ENCODE measurements at regions not wholly inside any gene's neighbourhood (a gene's known extent, or its start where the extent isn't known, plus 50 kb on each side); places are given as distances from the start of the nearest gene placed in this dataset.

DNA sequence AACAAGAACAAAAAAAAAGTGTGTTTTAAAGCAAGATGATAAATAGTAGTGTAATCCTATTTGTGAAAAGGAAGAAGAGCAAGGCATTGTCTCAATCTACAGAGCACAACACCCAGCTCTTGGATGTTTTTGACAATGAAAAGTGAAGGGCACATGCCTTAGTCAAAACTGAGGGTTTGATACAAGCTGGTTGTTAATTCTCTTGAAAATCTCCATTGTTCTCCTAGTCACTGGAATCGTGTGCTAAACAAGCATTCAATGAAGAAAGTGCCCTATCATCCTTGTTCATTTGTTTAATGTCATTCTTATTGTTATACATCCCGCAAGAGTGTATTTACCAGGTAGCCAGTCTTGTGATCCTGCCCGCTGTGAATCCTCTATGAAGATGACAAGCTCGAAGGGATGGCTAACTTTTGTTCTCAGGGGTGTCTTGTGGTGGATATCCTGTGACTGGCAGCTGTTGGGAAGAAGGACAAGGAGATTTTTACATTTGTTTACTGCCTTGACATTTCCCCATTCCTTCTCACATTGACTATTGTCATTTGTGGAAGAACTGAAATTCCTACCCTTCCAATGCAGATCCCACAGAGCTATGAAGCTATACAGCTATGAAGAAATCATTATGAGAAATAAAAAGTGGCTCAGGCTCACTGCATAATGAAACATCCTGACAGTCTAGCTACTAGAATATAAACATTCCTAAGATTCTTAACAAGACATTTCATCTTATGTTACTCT is 175.9 kb downstream of the VGLL3 start:
- Histone ChIP-seq H3K4me3 (no peak overlapping the region), H3K4me1 (no peaks in the 10 kb centered on the region), H3K36me3 (ENCODE audit: low read depth, missing control alignments) (no peaks in the 10 kb centered on the region), H3K9me3 (no peaks in the 10 kb centered on the region), H3K27ac (no peak overlapping the region), H3K27me3 (no peaks in the 10 kb centered on the region)
- TF ChIP-seq, protein P1, sequence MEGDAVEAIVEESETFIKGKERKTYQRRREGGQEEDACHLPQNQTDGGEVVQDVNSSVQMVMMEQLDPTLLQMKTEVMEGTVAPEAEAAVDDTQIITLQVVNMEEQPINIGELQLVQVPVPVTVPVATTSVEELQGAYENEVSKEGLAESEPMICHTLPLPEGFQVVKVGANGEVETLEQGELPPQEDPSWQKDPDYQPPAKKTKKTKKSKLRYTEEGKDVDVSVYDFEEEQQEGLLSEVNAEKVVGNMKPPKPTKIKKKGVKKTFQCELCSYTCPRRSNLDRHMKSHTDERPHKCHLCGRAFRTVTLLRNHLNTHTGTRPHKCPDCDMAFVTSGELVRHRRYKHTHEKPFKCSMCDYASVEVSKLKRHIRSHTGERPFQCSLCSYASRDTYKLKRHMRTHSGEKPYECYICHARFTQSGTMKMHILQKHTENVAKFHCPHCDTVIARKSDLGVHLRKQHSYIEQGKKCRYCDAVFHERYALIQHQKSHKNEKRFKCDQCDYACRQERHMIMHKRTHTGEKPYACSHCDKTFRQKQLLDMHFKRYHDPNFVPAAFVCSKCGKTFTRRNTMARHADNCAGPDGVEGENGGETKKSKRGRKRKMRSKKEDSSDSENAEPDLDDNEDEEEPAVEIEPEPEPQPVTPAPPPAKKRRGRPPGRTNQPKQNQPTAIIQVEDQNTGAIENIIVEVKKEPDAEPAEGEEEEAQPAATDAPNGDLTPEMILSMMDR (IDR thresholded peaks at IDR 0.05): no peak
- TF ChIP-seq POLR2A (IDR thresholded peaks at IDR 0.05): no peak
- no peak for DNase-seq
- intact Hi-C loops (cut with DNase I; ENCODE audit: low total_unique reads): no loop called here
- 65 to 86% methylated on average over 4 of the region's 4 CpGs for WGBS, 2 donors

DNA sequence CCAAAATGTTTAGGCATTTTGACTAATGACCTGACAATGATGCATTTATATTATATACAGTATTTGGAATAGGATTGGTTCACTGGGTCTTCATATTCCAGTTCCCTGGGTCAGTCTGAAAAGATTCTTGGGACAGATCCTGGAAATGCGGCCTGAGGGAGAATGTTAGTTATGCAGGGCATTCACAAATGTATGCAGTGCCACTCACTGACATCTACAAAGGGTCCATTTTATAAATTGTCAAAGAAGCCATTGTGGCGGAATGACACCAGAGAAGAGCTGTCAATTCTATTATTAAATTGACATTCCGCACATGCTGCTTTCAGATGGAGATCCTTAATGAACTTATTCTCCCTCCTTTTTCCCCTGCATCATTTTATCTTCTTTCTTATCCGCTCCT is 176.6 kb downstream of the VGLL3 start:
- H3K9me3 ChIP-seq: no peaks in the 10 kb centered on the region
- no peaks in the 10 kb centered on the region for H3K27me3 ChIP-seq
- intact Hi-C loops (cut with DNase I; ENCODE audit: low total_unique reads): no loop called here
- H3K27ac ChIP-seq: no peak overlapping the region
- no peak overlapping the region for H3K4me3 ChIP-seq
- DNase-seq: no peak
- TF ChIP-seq, protein P1 (IDR thresholded peaks at IDR 0.05): no peak
- TF ChIP-seq POLR2A (IDR thresholded peaks at IDR 0.05): no peak
- H3K36me3 ChIP-seq (ENCODE audit: low read depth, missing control alignments): no peaks in the 10 kb centered on the region
- 90 to 97% methylated on average over 4 of the region's 4 CpGs for WGBS, 2 donors
- H3K4me1 ChIP-seq: no peaks in the 10 kb centered on the region

DNA sequence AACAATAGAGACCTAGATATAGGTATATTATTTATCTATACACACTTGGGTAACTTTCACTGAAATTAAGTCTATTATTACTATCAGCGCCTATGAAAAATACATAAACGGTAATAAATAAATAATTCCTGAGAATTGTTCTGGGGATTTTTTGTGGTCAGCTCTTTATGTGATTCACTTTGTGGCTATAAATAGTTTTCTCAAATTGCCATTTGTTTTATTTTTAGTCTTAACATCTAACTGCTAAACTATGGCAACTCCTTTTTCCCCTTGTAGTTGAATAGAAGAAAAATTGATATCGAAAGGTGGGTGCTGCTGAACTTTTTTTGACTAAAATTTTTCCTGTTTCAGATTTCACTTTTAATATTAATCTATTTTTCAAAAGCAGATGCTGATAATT is 189.0 kb downstream of the VGLL3 start:
- H3K4me3 ChIP-seq: no peak overlapping the region
- intact Hi-C loops (cut with DNase I; ENCODE audit: low total_unique reads): no loop called here
- H3K27ac ChIP-seq: no peak overlapping the region
- H3K36me3 ChIP-seq (ENCODE audit: low read depth, missing control alignments): no peaks in the 10 kb centered on the region
- no peak for DNase-seq
- H3K27me3 ChIP-seq: no peaks in the 10 kb centered on the region
- WGBS, 2 donors: 90 to 95% methylated on average over 3 of the region's 3 CpGs
- no peak for TF ChIP-seq POLR2A (IDR thresholded peaks at IDR 0.05)
- TF ChIP-seq, protein P1 (IDR thresholded peaks at IDR 0.05): no peak
- H3K9me3 ChIP-seq: no peaks in the 10 kb centered on the region
- H3K4me1 ChIP-seq: no peaks in the 10 kb centered on the region

DNA sequence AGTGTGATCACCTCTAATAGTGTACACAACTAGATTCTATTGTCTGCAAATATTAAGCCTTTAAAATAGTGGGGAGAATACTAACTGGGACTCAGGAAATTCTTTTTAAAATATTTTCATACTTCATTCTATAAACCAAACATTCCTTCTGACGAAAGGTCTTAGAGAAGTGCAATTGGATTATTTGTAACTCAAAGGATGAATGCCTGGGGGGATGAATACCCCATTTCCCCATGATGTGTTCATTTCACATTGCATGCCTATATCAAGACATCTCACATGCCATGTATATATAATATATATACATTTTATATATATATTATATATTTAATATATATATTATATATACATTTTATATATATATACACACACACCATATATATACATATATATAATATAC is 189.9 kb downstream of the VGLL3 start:
- no peaks in the 10 kb centered on the region for H3K36me3 ChIP-seq (ENCODE audit: low read depth, missing control alignments)
- WGBS, 2 donors: 97% methylated on average over 1 of the region's 1 CpG
- H3K27ac ChIP-seq: no peak overlapping the region
- H3K27me3 ChIP-seq: no peaks in the 10 kb centered on the region
- H3K4me3 ChIP-seq: no peak overlapping the region
- no peak for DNase-seq
- intact Hi-C loops (cut with DNase I; ENCODE audit: low total_unique reads): no loop called here
- H3K9me3 ChIP-seq: no peaks in the 10 kb centered on the region
- no peaks in the 10 kb centered on the region for H3K4me1 ChIP-seq
- TF ChIP-seq, protein P1 (IDR thresholded peaks at IDR 0.05): no peak
- no peak for TF ChIP-seq POLR2A (IDR thresholded peaks at IDR 0.05)

DNA sequence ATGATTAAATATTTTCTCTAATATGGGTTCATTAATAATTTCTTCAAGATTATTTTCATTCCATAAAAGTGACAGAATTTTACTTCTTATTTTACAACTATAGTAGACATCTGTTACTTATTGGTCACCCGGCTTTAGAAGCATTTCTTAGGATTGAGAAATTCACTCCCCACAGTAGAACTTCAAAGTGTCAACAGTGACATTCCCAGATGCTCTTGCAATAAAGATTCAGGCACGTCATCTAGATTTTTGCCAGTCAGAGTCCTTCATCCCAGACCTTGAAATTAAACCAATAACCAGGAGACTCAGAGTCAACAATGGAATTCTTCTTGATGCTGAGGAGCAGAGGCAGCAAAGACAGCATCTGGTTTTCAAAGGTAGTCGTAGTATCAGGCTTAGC is 190.8 kb downstream of the VGLL3 start:
- WGBS, 2 donors: 80 to 84% methylated on average over 3 of the region's 3 CpGs
- DNase-seq: no peak
- TF ChIP-seq POLR2A (IDR thresholded peaks at IDR 0.05): no peak
- TF ChIP-seq, protein P1 (IDR thresholded peaks at IDR 0.05): no peak
- no peaks in the 10 kb centered on the region for H3K27me3 ChIP-seq
- H3K36me3 ChIP-seq (ENCODE audit: low read depth, missing control alignments): no peaks in the 10 kb centered on the region
- H3K9me3 ChIP-seq: no peaks in the 10 kb centered on the region
- H3K4me3 ChIP-seq: no peak overlapping the region
- intact Hi-C loops (cut with DNase I; ENCODE audit: low total_unique reads): no loop called here
- H3K27ac ChIP-seq: no peak overlapping the region
- no peaks in the 10 kb centered on the region for H3K4me1 ChIP-seq

Measured in testis (tissue), 2 donors.